C4-2B (cell line): ENCODE measurements at regions not wholly inside any gene's neighbourhood (a gene's known extent, or its start where the extent isn't known, plus 50 kb on each side); places are given as distances from the start of the nearest gene placed in this dataset.

ENCODE experiments used
- H3K27ac ChIP-seq: fragments of 450-650 bp; 2 replicates; pipeline ENCODE4 v1.5.1; 2017
- ZFX ChIP-seq: fragments of 450-650 bp; IDR thresholded peaks from 2 replicates; pipeline ENCODE4 v1.6.1; 2017
- TF ChIP-seq, protein P1 (sequence below): fragments of 450-650 bp; conservative IDR thresholded peaks from 2 replicates; pipeline ENCODE4 v1.5.1; 2017; ENCODE audit warnings: mild to moderate bottlenecking

GRCh38 chr4:20337261-20337664 lies 85.6 kb downstream of the SLIT2 start:
- TF ChIP-seq, protein P1, sequence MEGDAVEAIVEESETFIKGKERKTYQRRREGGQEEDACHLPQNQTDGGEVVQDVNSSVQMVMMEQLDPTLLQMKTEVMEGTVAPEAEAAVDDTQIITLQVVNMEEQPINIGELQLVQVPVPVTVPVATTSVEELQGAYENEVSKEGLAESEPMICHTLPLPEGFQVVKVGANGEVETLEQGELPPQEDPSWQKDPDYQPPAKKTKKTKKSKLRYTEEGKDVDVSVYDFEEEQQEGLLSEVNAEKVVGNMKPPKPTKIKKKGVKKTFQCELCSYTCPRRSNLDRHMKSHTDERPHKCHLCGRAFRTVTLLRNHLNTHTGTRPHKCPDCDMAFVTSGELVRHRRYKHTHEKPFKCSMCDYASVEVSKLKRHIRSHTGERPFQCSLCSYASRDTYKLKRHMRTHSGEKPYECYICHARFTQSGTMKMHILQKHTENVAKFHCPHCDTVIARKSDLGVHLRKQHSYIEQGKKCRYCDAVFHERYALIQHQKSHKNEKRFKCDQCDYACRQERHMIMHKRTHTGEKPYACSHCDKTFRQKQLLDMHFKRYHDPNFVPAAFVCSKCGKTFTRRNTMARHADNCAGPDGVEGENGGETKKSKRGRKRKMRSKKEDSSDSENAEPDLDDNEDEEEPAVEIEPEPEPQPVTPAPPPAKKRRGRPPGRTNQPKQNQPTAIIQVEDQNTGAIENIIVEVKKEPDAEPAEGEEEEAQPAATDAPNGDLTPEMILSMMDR = no peak
- TF ChIP-seq ZFX = no peak
- no peak overlapping the region for H3K27ac ChIP-seq

- no peak overlapping the region for H3K27ac ChIP-seq
- no peak for TF ChIP-seq ZFX
- TF ChIP-seq, protein P1 = no peak
Observed at GRCh38 chr4:20338841-20339240, 87.1 kb downstream of the SLIT2 start.

DNA sequence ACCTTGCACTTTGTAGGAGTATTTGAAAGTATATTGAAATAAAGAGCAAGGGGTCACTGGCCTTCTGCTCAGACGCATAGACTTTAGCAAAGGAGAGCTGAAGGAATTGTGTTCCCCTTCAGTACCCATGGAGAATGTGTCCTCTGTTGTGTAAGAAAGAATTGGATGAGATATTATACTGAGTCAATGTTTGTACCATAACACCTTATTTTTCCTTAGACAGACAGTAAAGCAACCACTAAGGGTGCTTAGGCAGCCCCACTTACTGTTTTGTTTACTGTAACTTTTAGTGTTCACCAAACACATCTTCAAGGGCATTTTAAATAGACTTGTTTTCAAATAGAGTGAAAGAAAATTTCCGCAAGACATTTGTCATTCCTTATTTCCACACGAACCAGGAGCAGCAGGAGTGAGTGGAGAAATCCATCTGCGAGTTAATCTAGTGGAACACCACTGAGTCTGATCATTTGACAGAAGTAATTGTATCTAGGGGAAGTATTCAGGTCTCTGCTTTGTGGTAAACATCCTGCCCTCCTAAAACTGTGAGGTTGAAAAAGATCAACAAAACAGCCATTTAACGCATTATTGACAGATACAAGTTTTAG lies 89.5 kb downstream of the SLIT2 start:
- TF ChIP-seq, protein P1 = no peak
- TF ChIP-seq ZFX = no peak
- H3K27ac ChIP-seq = no peak overlapping the region

GRCh38 chr4:20347531-20347930 lies 95.8 kb downstream of the SLIT2 start:
- H3K27ac ChIP-seq = no peak overlapping the region
- TF ChIP-seq ZFX = no peak
- TF ChIP-seq, protein P1 = no peak

GRCh38 chr4:20348411-20348810 lies 96.7 kb downstream of the SLIT2 start:
- H3K27ac ChIP-seq = no peak overlapping the region

DNA sequence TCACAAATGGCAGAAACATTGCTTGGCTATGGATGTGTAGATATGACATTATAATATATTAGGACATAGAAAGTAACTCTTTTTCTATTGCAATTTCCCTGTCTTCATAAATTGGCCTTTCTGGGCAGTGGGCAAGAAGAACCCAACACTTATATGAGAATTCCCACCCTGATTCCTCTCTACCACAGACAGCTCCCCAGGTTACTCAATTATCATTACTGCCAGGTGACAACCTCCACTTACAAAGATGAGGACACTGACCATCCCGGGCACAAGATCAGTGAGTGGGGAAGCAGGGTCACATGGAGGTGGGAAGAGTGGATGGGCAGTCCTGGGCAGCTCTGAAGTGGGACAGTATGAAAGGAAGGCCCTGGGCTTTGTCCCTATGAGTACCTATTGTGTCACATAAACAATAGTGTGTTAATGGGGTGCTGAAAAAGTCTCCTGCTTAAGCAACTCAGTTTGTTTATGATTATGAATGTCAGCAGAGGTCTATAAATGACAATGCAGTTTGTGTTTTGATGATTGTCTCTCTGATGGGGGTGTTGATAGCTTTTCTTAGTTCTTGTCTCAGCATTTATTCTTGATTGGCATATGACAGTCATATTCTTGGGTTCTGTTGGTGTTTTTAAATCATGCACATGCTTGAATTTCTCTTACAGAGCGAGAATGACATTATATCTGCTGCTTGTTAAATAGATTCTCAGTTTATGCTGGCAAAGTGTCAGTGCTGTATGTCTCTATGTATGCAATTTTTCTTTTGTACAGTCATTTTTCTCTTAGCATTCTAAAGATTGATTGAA lies 99.9 kb downstream of the SLIT2 start:
- no peak overlapping the region for H3K27ac ChIP-seq
- TF ChIP-seq ZFX = no peak
- TF ChIP-seq, protein P1 = no peak

More at GRCh38 chr4:20348411-20348810, 96.7 kb downstream of the SLIT2 start:
- TF ChIP-seq, protein P1 = no peak
- TF ChIP-seq ZFX = no peak

DNA sequence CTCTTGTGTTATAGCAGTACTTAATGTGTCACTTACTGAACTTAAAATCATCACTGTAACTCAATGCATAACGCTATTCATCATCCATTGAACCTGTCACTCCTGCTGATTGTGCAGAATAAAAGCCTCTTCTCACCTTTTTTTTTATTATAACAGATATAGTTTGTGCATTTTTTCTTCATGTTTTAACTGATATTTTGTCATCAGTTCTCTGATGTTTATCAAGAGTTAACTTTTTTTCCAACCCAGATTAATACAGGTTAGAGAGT lies 100.4 kb downstream of the SLIT2 start:
- no peak overlapping the region for H3K27ac ChIP-seq
- TF ChIP-seq, protein P1 = no peak
- no peak for TF ChIP-seq ZFX
